Caco-2 (cell line): ENCODE measurements at regions not wholly inside any gene's neighbourhood (a gene's known extent, or its start where the extent isn't known, plus 50 kb on each side); places are given as distances from the start of the nearest gene placed in this dataset.
A peak's percentile ranks its signal among the peaks of the same experiment; 100 is the strongest.

Source experiments
- BruUV-seq: library from RNA; stranded (reverse); fragments of 400-500 nt; replicated peaks from 2 replicates; lab custom pipeline; 2021; lab: Mats Ljungman, UMichigan
- CTCF ChIA-PET: fragments of 300-600 bp; sonication (Branson Sonifier 250); formaldehyde crosslinking; loops from one replicate; lab custom pipeline; 2022; ENCODE audit warnings: antibody characterized with exemption; lab: Charles Lee
- POLR2A ChIA-PET: fragments of 300-600 bp; sonication (Branson Sonifier 250); formaldehyde crosslinking; loops from one replicate; lab custom pipeline; 2022; ENCODE audit warnings: antibody characterized with exemption; lab: Charles Lee
- DNase-seq, 2 experiments: peaks; one replicate each; pipeline versions ENCODE4 v3.0.0 to v3.0.0-alpha.2; 2020 to 2022
- H3K27me3 ChIP-seq: replicated peaks from 2 replicates; pipeline ENCODE4 v1.6.0; 2011; ENCODE audit warnings: low read length; ENCODE audit not compliant: control insufficient read depth, insufficient read depth
- H3K36me3 ChIP-seq: 2 replicates; pipeline ENCODE4 v1.5.1; 2011; ENCODE audit warnings: low read length; ENCODE audit not compliant: control insufficient read depth, insufficient read depth
- H3K4me1 ChIP-seq: fragments of 250-450 bp; sonication (Bioruptor Pico); 2 replicates; pipeline ENCODE4 v1.5.1; 2020; ENCODE audit warnings: mild to moderate bottlenecking
- H3K4me3 ChIP-seq: 2 replicates; pipeline ENCODE4 v1.5.1; 2011; ENCODE audit warnings: low read depth, mild to moderate bottlenecking, control low read depth, low read length
- H3K9me3 ChIP-seq: fragments of 250-450 bp; sonication (Bioruptor Pico); 2 replicates; pipeline ENCODE4 v1.5.1; 2020; ENCODE audit warnings: mild to moderate bottlenecking, moderate library complexity
- H3K27ac Mint-ChIP-seq: one replicate; pipeline ENCODE4 v1.8.0; 2022; ENCODE audit warnings: mixed read lengths; ENCODE audit not compliant: unreplicated experiment
- H3K27me3 Mint-ChIP-seq: one replicate; pipeline ENCODE4 v1.8.0; 2022; ENCODE audit warnings: mixed read lengths; ENCODE audit not compliant: insufficient read depth, unreplicated experiment
- H3K36me3 Mint-ChIP-seq: one replicate; pipeline ENCODE4 v1.8.0; 2022; ENCODE audit warnings: mild to moderate bottlenecking, mixed read lengths; ENCODE audit not compliant: insufficient read depth, unreplicated experiment
- H3K4me1 Mint-ChIP-seq: one replicate; pipeline ENCODE4 v1.8.0; 2022; ENCODE audit warnings: low read depth, mixed read lengths; ENCODE audit not compliant: unreplicated experiment
- H3K4me3 Mint-ChIP-seq: one replicate; pipeline ENCODE4 v1.8.0; 2022; ENCODE audit warnings: mild to moderate bottlenecking, moderate library complexity, mixed read lengths; ENCODE audit not compliant: unreplicated experiment
- H3K9me3 Mint-ChIP-seq: one replicate; pipeline ENCODE4 v1.8.0; 2022; ENCODE audit warnings: mixed read lengths; ENCODE audit not compliant: unreplicated experiment
- CTCF ChIP-seq, 2 experiments: fragments of 200-600 bp in 1 of 2; IDR thresholded peaks; 1 replicate in 1 of 2; 2 replicates in 1 of 2; pipeline versions ENCODE4 v1.5.1 to v1.8.0; 2011 to 2022; ENCODE audit warnings: antibody characterized with exemption in 1 of 2, control low read depth in 1 of 2, inconsistent platforms in 1 of 2, low read depth in 1 of 2, low read length in 1 of 2, mild to moderate bottlenecking in 1 of 2, moderate library complexity in 1 of 2; ENCODE audit not compliant: insufficient read depth in 1 of 2, severe bottlenecking in 1 of 2, unreplicated experiment in 1 of 2
- intact Hi-C: fragments of 100-400 bp; cut with micrococcal nuclease; formaldehyde crosslinking; loops from one replicate; pipeline ENCODE4 v1.10.0; 2022; ENCODE audit not compliant: unreplicated experiment

- H3K27ac Mint-ChIP-seq, result no peak overlapping the region
- H3K27me3 Mint-ChIP-seq, result no peaks in the 10 kb centered on the region
- no TSS peak for BruUV-seq
Measured at GRCh38 chr3:139185527-139185926, 140.8 kb upstream of the PRR23C start.

GRCh38 chr3:139187154-139187553 lies 142.5 kb upstream of the PRR23C start:
- ChIA-PET POLR2A (no interaction called here), CTCF (interaction anchor here (1.6 to 2.1 kb wide), 2 partner anchors 75 to 142 kb away, joined by 6 to 17 read pairs; no protein-coding TSS in a partner anchor)
- no peak for DNase-seq
- Histone ChIP-seq H3K36me3 (no peaks in the 10 kb centered on the region), H3K4me1 (no peaks in the 10 kb centered on the region), H3K9me3 (no peaks in the 10 kb centered on the region), H3K27me3 (no peaks in the 10 kb centered on the region), H3K4me3 (no peak overlapping the region)
- intact Hi-C loops, result no loop called here
- no peaks in the 10 kb centered on the region for H3K36me3 Mint-ChIP-seq
- H3K4me3 Mint-ChIP-seq, result no peak overlapping the region
- H3K9me3 Mint-ChIP-seq, result no peaks in the 10 kb centered on the region
- no TSS peak for BruUV-seq
- no peak overlapping the region for H3K27ac Mint-ChIP-seq
- no peaks in the 10 kb centered on the region for H3K27me3 Mint-ChIP-seq
- no peaks in the 10 kb centered on the region for H3K4me1 Mint-ChIP-seq
- TF ChIP-seq CTCF (IDR thresholded peaks at IDR 0.05; ENCODE audit: insufficient read depth in 1 of 2, low read depth in 1 of 2, low read length in 1 of 2, severe bottlenecking in 1 of 2, unreplicated experiment in 1 of 2), result no peak

More at GRCh38 chr3:139185527-139185926, 140.8 kb upstream of the PRR23C start:
- intact Hi-C loops, result no loop called here
- CTCF ChIA-PET, result no interaction called here
- no peaks in the 10 kb centered on the region for H3K36me3 Mint-ChIP-seq
- POLR2A ChIA-PET, result no interaction called here
- H3K4me1 Mint-ChIP-seq, result no peaks in the 10 kb centered on the region
- Histone ChIP-seq H3K4me3 (no peak overlapping the region), H3K27me3 (no peaks in the 10 kb centered on the region), H3K4me1 (no peaks in the 10 kb centered on the region), H3K36me3 (no peaks in the 10 kb centered on the region), H3K9me3 (0 out of 2 replicates have a peak, but pooled peaks cover 3% of the 10 kb centered on the region)
- no peak for DNase-seq
- TF ChIP-seq CTCF (IDR thresholded peaks at IDR 0.05; ENCODE audit: insufficient read depth in 1 of 2, low read depth in 1 of 2, low read length in 1 of 2, severe bottlenecking in 1 of 2, unreplicated experiment in 1 of 2), result no peak
- no peaks in the 10 kb centered on the region for H3K9me3 Mint-ChIP-seq
- H3K4me3 Mint-ChIP-seq, result no peak overlapping the region

DNA sequence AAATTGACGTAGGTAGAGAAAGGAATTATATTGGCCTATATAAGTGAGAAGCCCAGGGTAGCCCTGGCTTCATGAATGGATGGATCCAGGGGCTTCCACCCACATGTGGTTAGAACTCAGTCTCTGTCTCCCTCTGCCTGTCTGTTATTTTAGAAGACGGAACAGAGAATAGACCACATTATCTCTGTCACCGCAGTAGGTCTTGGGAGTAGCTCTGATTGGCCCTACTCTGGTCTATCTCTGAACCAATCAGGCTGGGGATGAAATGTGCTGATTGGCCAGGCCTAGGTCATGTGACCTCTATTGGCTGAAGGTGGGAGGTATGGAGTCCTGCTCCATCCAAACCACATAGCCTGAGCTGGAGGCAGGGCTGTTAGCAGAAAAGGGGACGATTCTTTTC lies 143.0 kb upstream of the PRR23C start:
- POLR2A ChIA-PET, result no interaction called here
- no peak for TF ChIP-seq CTCF (IDR thresholded peaks at IDR 0.05; ENCODE audit: insufficient read depth in 1 of 2, low read depth in 1 of 2, low read length in 1 of 2, severe bottlenecking in 1 of 2, unreplicated experiment in 1 of 2)
- DNase-seq, result peak in 1 of 2 experiments; percentile 45
- H3K9me3 Mint-ChIP-seq, result no peaks in the 10 kb centered on the region
- Histone ChIP-seq H3K27me3 (no peaks in the 10 kb centered on the region), H3K9me3 (no peaks in the 10 kb centered on the region), H3K4me1 (no peaks in the 10 kb centered on the region), H3K36me3 (no peaks in the 10 kb centered on the region), H3K4me3 (no peak overlapping the region)
- CTCF ChIA-PET, result interaction anchor here (0.6 to 2.1 kb wide), 5 partner anchors 75 to 252 kb away, joined by 3 to 17 read pairs (median 4); no protein-coding TSS in a partner anchor
- no peak overlapping the region for H3K27ac Mint-ChIP-seq
- H3K4me1 Mint-ChIP-seq, result no peaks in the 10 kb centered on the region
- no peaks in the 10 kb centered on the region for H3K36me3 Mint-ChIP-seq
- intact Hi-C loops, result no loop called here
- BruUV-seq, result no TSS peak
- no peaks in the 10 kb centered on the region for H3K27me3 Mint-ChIP-seq
- no peak overlapping the region for H3K4me3 Mint-ChIP-seq
